ENCODE measurements at regions not wholly inside any gene's neighbourhood (a gene's known extent, or its start where the extent isn't known, plus 50 kb on each side); places are given as distances from the start of the nearest gene placed in this dataset.

DNA sequence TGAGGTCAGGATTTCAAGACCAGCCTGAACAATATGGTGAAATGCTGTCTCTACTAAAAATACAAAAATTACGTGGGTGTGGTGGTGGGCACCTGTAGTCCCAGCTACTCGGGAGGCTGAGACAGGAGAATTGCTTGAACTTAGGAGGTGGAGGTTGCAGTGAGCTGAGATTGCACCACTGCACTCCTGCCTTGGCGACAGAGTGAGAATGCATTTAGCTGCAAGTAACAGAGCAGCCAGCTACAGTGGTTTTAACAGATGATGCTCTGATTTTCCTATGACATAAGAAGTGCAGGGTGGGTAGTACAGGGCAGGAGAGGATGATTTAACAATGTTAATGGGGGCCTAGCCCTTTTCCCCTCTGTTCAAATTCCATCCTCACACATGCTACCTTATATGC is 267.9 kb downstream of the RPLP1 start:
- no peak for DNase-seq

GRCh38 chr15:69722924-69723323 is 270.3 kb downstream of the RPLP1 start:
- DNase-seq, result no peak

DNA sequence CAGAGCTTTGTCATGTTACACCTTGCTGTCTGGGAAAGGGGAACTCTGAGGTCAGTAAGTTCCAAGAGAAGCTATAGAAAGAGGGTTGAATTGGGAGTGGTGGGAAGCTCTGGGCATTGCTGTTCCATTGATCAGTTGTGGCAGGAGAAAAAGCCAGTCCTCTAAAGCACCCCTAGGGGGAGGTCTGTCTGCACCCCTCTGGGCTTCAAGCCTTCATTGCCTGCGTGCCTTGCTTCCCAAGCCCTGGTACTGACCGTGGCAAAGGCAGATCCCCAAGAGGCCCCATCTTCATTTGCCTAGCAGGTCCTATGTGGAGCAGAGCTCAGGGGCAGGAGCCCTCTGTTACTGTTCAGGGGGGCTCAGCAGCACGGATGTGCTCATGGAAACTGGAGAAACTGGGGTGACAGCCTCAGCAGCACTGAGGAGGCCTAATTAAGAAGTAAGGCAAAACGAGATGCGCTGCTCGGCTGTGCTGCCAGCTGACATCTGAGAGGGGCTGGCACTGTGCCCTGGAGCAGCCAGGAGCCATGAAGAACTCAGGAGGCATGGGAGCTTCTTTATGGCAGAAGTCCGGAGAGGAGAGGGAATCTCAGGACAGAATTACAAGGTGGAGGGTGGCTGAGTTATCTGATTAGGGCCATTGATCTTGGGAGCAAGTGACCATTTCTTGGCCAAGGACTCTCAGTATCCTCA is 270.9 kb downstream of the RPLP1 start:
- peak; percentile 10 for DNase-seq

- no peak for DNase-seq
Measured at GRCh38 chr15:69724333-69724732, 271.7 kb downstream of the RPLP1 start.

GRCh38 chr15:69725275-69725674 is 272.7 kb downstream of the RPLP1 start:
- no peak for DNase-seq

GRCh38 chr15:69725957-69726356 is 273.3 kb downstream of the RPLP1 start:
- DNase-seq, result no peak

DNA sequence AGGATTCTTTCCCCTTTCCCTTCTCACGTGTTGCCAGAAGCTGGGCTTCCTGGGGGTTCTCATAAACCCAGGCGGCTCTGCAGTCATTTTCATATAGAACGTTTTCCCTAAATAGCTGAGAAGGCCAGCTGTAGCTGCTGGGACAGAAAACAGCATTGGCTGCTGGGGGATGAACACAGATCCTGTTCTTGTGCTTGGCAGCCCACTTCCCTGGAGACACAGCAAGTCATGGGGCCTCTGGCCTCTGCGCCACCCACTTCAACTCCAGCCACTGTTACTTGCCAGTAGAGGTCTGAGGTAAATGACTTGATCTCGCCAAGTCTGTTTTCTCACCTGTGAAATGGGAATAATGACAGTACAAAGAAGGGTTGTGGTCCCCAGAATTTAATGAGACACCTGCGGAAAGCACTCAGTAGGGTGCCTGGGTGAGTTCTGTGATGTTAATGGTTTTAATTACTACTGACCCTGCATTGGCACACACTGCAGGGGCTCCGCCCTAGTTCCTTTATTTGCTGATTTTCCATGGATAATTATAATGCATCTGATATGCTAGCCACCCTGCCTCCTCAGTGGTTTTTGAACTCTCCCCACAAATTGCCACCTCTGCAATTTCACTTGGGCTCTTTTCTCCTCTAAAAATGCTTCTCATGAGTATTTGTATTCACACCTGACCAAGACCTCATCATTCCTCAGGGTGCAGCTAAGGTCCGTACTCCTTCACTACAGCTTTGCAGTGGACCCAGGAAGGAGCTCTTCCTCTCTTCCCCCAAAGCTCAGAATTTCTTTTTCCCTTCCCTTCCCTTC is 274.7 kb downstream of the RPLP1 start:
- no peak for DNase-seq

GRCh38 chr15:69729167-69729748 is 276.6 kb downstream of the RPLP1 start:
- no peak for DNase-seq

GRCh38 chr15:69730281-69731080 is 277.9 kb downstream of the RPLP1 start:
- DNase-seq, result no peak

GRCh38 chr15:69731081-69731330 is 278.4 kb downstream of the RPLP1 start:
- DNase-seq, result no peak

- DNase-seq, result no peak
Measured at GRCh38 chr15:69731581-69731980, 279.0 kb downstream of the RPLP1 start.

- DNase-seq, result no peak
Measured at GRCh38 chr15:69732133-69732532, 279.5 kb downstream of the RPLP1 start.

DNA sequence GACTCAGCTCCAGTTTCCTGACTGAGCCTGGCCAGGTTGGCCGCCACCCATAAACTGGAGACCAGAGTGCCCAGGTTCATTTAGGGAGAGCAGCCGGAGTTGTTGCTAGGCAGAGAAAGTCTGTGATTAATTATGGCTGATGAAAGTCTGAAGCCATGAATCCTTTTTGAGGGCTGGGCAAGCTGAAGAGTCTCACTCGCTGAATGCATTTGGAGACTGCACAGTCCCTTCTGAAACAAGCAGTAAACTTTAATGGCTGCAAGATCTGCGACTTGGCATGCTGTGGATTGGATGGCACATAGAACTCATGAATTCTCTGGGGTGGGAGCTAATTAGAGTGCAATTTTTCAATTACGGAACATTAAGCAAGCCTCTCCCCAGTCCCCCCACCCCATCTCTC is 282.1 kb downstream of the RPLP1 start:
- DNase-seq, result no peak

DNA sequence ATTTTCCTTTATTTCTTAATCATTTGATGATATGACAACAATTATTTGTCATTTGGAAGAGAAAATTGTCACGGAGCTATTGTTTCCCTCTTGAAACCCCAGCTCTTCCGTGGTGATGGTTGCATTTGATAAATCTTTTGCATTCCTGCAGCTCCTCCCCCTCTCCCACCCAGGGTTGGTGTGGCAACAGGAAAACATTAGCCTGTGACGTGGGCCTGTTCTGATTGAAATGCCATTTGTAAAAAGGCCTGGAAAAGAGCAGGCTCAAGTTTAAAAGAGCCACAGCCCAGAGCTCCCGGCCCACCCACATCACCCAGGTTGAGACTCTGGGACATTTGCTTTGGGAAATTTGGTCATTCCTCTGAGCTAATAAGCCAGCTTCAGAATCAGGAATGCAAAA is 282.5 kb downstream of the RPLP1 start:
- DNase-seq, result no peak

- no peak for DNase-seq
Measured at GRCh38 chr15:69736161-69736560, 283.5 kb downstream of the RPLP1 start.

DNA sequence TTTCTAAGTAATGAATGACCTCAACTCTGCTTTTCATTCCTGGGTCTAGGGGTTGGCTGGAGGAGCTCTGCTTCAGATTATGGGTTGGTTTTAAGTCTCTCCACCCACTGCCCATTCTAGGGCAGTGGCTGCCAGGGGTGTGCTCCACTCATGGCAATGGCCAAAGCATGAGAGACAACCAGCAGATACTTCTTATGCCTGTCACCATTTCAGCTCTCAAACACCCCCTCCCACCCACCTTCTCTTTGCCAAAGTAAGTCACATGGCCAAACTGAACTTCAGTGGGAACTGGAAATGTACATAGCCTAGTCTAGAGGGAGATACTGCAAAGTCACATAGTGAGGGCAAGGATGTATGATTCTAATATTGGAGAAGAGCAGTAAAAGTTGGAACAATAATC is 285.3 kb downstream of the RPLP1 start:
- DNase-seq, result no peak

- DNase-seq, result no peak
Measured at GRCh38 chr15:69740684-69741083, 288.1 kb downstream of the RPLP1 start.

GRCh38 chr15:69742361-69742760 is 289.7 kb downstream of the RPLP1 start:
- DNase-seq, result no peak

GRCh38 chr15:69743091-69743490 is 290.5 kb downstream of the RPLP1 start:
- no peak for DNase-seq

- no peak for DNase-seq
Measured at GRCh38 chr15:69744391-69745162, 292.0 kb downstream of the RPLP1 start.

DNA sequence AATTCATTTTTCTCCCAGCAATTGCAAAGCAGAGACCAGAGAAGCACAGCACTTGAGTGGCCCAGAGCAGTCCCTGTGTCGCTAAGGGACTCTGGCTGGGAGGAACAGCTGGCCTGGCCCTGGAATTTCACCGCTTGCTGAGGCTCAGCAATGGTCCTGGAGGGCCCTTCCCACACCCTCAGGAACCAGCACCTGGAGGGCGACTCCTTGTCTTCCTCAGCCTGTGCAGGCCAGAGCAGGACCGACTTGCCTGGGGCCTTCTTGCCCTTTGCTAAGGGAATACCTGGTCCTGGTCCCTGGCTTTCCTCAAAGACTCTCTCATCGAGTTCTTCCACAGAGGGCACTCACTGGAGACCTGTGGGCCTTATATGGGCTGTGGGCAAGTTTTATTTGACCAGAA is 294.6 kb downstream of the RPLP1 start:
- DNase-seq, result no peak

DNA sequence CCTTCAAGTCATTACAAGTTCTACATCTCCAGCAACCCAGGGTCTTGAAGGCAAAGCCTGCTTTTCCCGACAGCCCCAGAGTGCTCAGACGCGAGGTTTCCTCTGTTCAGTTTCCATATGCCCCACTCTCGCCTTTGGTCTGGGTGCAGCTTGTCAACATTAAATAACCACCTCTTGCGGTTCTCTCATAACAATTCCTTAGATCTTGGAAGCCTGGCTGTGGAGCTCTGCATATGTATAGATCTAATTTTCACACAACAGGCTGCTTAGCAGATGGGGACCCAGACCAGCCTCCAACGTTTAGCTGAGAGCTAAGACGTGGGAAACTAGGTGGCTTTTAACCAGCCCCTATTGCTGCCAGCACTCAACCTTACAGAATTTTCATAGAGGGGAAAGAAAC is 295.5 kb downstream of the RPLP1 start:
- DNase-seq, result no peak

All from NCI-H526 treated with DMSO at 0.1 percent for 48 hours (cell line).